HEK293 (cell line): ENCODE measurements at regions not wholly inside any gene's neighbourhood (a gene's known extent, or its start where the extent isn't known, plus 50 kb on each side); places are given as distances from the start of the nearest gene placed in this dataset.

Source experiments
- CTCF ChIA-PET: fragments of 350-600 bp; formaldehyde crosslinking; extraction: SDS; loops from one replicate; lab custom pipeline; 2021; ENCODE audit warnings: antibody characterized with exemption; lab: Yijun Ruan, JAX
- POLR2A ChIA-PET: fragments of 300-600 bp; formaldehyde crosslinking; extraction: SDS; loops from one replicate; lab custom pipeline; 2020; ENCODE audit warnings: antibody characterized with exemption, inconsistent platforms; lab: Yijun Ruan, JAX
- H3K27ac ChIP-seq: fragments of 200-500 bp; sonication (Bioruptor generic); 2 replicates; pipeline ENCODE4 v1.5.1; 2014; ENCODE audit warnings: low read depth, low read length, control low read depth, inconsistent platforms; ENCODE audit errors: extremely low read depth
- H3K36me3 ChIP-seq, 2 experiments: fragments of 200-500 bp in 1 of 2; sonication (Bioruptor generic) in 1 of 2; 1 replicate in 1 of 2; 2 replicates in 1 of 2; pipeline ENCODE4 v1.5.1; 2014 to 2017; ENCODE audit warnings: inconsistent platforms in 2 of 2, low read length in 2 of 2; ENCODE audit not compliant: control insufficient read depth in 2 of 2, insufficient read depth in 1 of 2
- H3K4me1 ChIP-seq: fragments of 200-500 bp; sonication (Bioruptor generic); 2 replicates; pipeline ENCODE4 v1.5.1; 2014; ENCODE audit warnings: mild to moderate bottlenecking, low read length, inconsistent platforms; ENCODE audit not compliant: control insufficient read depth, insufficient read depth
- H3K4me3 ChIP-seq: 2 replicates; pipeline ENCODE4 v1.5.1; 2011; ENCODE audit warnings: low read depth, mild to moderate bottlenecking, control low read depth, low read length, moderate library complexity
- H3K9me3 ChIP-seq: fragments of 200-500 bp; sonication (Bioruptor generic); 2 replicates; pipeline ENCODE4 v1.5.1; 2014; ENCODE audit warnings: low read depth, low read length, inconsistent platforms; ENCODE audit not compliant: control insufficient read depth, insufficient read depth
- GLI2 ChIP-seq: fragments of 450-650 bp; formaldehyde crosslinking; IDR thresholded peaks from 2 replicates; pipeline ENCODE4; 2017; ENCODE audit warnings: missing biosample characterization, missing genetic modification characterization, low read depth, borderline replicate concordance
- HOXA7 ChIP-seq: sonication (generic); formaldehyde crosslinking; IDR thresholded peaks from 2 replicates; pipeline ENCODE4 v1.8.1; 2022; ENCODE audit warnings: missing genetic modification reagents, borderline replicate concordance
- REPIN1 ChIP-seq: fragments of 450-650 bp; formaldehyde crosslinking; IDR thresholded peaks from 2 replicates; pipeline ENCODE4 v1.5.1; 2017; ENCODE audit warnings: missing biosample characterization, missing genetic modification characterization, low read depth
- ZBTB21 ChIP-seq: fragments of 450-650 bp; formaldehyde crosslinking; IDR thresholded peaks from 2 replicates; pipeline ENCODE4 v1.5.1; 2017; ENCODE audit warnings: missing biosample characterization, missing genetic modification characterization
- ZBTB7A ChIP-seq: fragments of 450-650 bp; formaldehyde crosslinking; IDR thresholded peaks from 2 replicates; pipeline ENCODE4 v1.5.1; 2016; ENCODE audit warnings: low read depth, missing biosample characterization, missing genetic modification characterization
- ZNF16 ChIP-seq: fragments of 450-650 bp; formaldehyde crosslinking; IDR thresholded peaks from 2 replicates; pipeline ENCODE4 v1.5.1; 2016; ENCODE audit warnings: low read depth, missing biosample characterization, missing genetic modification characterization
- ZNF19 ChIP-seq: fragments of 450-650 bp; formaldehyde crosslinking; IDR thresholded peaks from 2 replicates; pipeline ENCODE4; 2016; ENCODE audit warnings: missing biosample characterization, missing genetic modification characterization, low read depth
- ZNF23 ChIP-seq: fragments of 450-650 bp; formaldehyde crosslinking; IDR thresholded peaks from 2 replicates; pipeline ENCODE4 v1.5.1; 2016; ENCODE audit warnings: missing biosample characterization, missing genetic modification characterization, borderline replicate concordance
- ZNF521 ChIP-seq: fragments of 450-650 bp; formaldehyde crosslinking; IDR thresholded peaks from 2 replicates; pipeline ENCODE4 v1.5.1; 2017; ENCODE audit warnings: missing biosample characterization, mild to moderate bottlenecking, missing genetic modification characterization
- ZNF621 ChIP-seq: fragments of 450-650 bp; formaldehyde crosslinking; IDR thresholded peaks from 2 replicates; pipeline ENCODE4 v1.5.1; 2017; ENCODE audit warnings: missing biosample characterization, missing genetic modification characterization
- TF ChIP-seq, protein P1 (sequence below): fragments of 450-650 bp; formaldehyde crosslinking; IDR thresholded peaks from 2 replicates; pipeline ENCODE4 v1.5.1; 2016; ENCODE audit warnings: missing biosample characterization, missing genetic modification characterization, low read depth
- TF ChIP-seq, protein P2 (sequence below): fragments of 450-650 bp; formaldehyde crosslinking; conservative IDR thresholded peaks from 2 replicates; pipeline ENCODE4 v1.5.1; 2016; ENCODE audit warnings: low read depth, missing biosample characterization, missing genetic modification characterization
- TF ChIP-seq, protein P3 (sequence below): fragments of 450-650 bp; formaldehyde crosslinking; IDR thresholded peaks from 2 replicates; pipeline ENCODE4 v1.5.1; 2017; ENCODE audit warnings: missing biosample characterization, missing genetic modification characterization
- TF ChIP-seq, protein P4 (sequence below): fragments of 450-650 bp; formaldehyde crosslinking; IDR thresholded peaks from 2 replicates; pipeline ENCODE4 v1.5.1; 2016; ENCODE audit warnings: missing biosample characterization, missing genetic modification characterization
- TF ChIP-seq, protein P5 (sequence below): fragments of 450-650 bp; formaldehyde crosslinking; IDR thresholded peaks from 2 replicates; pipeline ENCODE4 v1.5.0; 2017; ENCODE audit warnings: missing biosample characterization, missing genetic modification characterization, borderline replicate concordance
- TF ChIP-seq, protein P6 (sequence below): fragments of 450-650 bp; IDR thresholded peaks from 2 replicates; pipeline ENCODE4 v1.5.1; 2018; ENCODE audit warnings: missing biosample characterization, mild to moderate bottlenecking, missing genetic modification characterization

DNA sequence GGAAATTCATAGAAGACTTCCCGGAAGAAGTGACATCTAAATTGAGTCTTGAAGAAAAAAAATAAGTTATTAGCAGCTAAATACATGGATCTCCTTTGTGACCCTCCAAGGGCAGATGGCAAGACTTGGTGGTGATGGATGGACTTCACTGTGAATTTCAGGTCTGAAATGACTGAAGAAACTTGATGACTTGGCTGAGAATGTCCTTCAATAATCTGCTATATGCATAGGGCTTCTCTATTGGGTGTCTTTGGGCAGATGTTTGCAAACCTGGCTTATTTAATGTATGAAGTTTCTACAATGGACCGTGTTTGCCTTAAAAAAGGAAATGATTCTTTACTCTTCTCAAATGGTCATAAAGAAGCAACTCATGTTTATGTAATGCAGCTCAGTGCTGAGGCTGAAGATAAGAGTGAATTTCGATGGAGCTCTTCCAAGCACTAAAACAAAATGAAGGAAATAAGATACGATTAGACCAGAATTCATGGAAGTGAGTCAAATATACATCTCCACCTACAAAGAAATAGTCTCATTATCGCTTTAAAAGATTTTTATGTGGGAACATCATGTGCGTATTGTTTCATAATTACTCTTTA is 116.6 kb upstream of the WDR11 start (continued):
- TF ChIP-seq, protein P1, sequence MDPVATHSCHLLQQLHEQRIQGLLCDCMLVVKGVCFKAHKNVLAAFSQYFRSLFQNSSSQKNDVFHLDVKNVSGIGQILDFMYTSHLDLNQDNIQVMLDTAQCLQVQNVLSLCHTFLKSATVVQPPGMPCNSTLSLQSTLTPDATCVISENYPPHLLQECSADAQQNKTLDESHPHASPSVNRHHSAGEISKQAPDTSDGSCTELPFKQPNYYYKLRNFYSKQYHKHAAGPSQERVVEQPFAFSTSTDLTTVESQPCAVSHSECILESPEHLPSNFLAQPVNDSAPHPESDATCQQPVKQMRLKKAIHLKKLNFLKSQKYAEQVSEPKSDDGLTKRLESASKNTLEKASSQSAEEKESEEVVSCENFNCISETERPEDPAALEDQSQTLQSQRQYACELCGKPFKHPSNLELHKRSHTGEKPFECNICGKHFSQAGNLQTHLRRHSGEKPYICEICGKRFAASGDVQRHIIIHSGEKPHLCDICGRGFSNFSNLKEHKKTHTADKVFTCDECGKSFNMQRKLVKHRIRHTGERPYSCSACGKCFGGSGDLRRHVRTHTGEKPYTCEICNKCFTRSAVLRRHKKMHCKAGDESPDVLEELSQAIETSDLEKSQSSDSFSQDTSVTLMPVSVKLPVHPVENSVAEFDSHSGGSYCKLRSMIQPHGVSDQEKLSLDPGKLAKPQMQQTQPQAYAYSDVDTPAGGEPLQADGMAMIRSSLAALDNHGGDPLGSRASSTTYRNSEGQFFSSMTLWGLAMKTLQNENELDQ: no peak
- TF ChIP-seq, protein P2, sequence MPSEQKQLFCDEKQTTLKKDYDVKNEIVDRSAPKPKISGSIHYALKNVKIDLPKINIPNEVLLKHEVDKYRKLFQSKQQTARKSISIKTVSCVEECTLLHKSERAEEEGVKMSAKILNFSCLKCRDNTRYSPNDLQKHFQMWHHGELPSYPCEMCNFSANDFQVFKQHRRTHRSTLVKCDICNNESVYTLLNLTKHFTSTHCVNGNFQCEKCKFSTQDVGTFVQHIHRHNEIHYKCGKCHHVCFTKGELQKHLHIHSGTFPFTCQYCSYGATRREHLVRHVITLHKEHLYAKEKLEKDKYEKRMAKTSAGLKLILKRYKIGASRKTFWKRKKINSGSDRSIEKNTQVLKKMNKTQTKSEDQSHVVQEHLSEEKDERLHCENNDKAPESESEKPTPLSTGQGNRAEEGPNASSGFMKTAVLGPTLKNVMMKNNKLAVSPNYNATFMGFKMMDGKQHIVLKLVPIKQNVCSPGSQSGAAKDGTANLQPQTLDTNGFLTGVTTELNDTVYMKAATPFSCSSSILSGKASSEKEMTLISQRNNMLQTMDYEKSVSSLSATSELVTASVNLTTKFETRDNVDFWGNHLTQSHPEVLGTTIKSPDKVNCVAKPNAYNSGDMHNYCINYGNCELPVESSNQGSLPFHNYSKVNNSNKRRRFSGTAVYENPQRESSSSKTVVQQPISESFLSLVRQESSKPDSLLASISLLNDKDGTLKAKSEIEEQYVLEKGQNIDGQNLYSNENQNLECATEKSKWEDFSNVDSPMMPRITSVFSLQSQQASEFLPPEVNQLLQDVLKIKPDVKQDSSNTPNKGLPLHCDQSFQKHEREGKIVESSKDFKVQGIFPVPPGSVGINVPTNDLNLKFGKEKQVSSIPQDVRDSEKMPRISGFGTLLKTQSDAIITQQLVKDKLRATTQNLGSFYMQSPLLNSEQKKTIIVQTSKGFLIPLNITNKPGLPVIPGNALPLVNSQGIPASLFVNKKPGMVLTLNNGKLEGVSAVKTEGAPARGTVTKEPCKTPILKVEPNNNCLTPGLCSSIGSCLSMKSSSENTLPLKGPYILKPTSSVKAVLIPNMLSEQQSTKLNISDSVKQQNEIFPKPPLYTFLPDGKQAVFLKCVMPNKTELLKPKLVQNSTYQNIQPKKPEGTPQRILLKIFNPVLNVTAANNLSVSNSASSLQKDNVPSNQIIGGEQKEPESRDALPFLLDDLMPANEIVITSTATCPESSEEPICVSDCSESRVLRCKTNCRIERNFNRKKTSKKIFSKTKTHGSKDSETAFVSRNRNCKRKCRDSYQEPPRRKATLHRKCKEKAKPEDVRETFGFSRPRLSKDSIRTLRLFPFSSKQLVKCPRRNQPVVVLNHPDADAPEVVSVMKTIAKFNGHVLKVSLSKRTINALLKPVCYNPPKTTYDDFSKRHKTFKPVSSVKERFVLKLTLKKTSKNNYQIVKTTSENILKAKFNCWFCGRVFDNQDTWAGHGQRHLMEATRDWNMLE (tag by site-specific recombination): no peak
- TF ChIP-seq, protein P3, sequence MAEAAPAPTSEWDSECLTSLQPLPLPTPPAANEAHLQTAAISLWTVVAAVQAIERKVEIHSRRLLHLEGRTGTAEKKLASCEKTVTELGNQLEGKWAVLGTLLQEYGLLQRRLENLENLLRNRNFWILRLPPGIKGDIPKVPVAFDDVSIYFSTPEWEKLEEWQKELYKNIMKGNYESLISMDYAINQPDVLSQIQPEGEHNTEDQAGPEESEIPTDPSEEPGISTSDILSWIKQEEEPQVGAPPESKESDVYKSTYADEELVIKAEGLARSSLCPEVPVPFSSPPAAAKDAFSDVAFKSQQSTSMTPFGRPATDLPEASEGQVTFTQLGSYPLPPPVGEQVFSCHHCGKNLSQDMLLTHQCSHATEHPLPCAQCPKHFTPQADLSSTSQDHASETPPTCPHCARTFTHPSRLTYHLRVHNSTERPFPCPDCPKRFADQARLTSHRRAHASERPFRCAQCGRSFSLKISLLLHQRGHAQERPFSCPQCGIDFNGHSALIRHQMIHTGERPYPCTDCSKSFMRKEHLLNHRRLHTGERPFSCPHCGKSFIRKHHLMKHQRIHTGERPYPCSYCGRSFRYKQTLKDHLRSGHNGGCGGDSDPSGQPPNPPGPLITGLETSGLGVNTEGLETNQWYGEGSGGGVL: no peak
- TF ChIP-seq ZNF621 (tag by site-specific recombination): no peak
- no peak for TF ChIP-seq ZNF16 (tag by site-specific recombination)
- TF ChIP-seq, protein P4, sequence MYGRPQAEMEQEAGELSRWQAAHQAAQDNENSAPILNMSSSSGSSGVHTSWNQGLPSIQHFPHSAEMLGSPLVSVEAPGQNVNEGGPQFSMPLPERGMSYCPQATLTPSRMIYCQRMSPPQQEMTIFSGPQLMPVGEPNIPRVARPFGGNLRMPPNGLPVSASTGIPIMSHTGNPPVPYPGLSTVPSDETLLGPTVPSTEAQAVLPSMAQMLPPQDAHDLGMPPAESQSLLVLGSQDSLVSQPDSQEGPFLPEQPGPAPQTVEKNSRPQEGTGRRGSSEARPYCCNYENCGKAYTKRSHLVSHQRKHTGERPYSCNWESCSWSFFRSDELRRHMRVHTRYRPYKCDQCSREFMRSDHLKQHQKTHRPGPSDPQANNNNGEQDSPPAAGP (tag by site-specific recombination): no peak
- no peak for TF ChIP-seq REPIN1 (tag by site-specific recombination)
- no peak for TF ChIP-seq ZBTB7A

DNA sequence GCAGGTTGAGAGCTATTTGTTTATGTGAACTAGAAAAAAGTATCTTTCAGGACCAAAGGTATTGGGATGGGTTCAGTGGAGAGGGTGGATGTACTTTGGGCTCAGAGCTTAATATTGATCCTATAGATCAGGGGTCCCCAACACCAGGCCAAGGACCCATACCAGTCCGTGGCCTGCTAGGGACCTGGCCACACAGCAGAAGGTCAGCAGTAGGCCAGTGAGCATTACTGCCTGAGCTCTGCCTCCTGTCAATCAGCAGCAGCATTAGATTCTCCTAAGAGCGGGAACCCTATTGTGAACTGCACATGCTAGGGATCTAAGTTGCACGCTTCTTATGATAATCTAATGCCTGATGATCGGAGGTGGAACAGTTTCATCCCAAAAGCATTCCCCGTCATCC is 115.8 kb upstream of the WDR11 start:
- no peaks in the 10 kb centered on the region for H3K9me3 ChIP-seq
- ChIA-PET POLR2A (no interaction called here), CTCF (interaction anchor here (0.5 to 2.1 kb wide), 11 partner anchors 9 to 1071 kb away, joined by 3 to 13 read pairs (median 4); no protein-coding TSS in a partner anchor)
- H3K4me3 ChIP-seq: no peak overlapping the region
- H3K4me1 ChIP-seq: no peaks in the 10 kb centered on the region
- no peak overlapping the region for H3K27ac ChIP-seq
- H3K36me3 ChIP-seq: no peaks in the 10 kb centered on the region
- TF ChIP-seq ZNF521 (tag by site-specific recombination) (no peak), ZNF19 (tag by site-specific recombination) (no peak), ZBTB21 (tag by site-specific recombination) (no peak), HOXA7 (CRISPR knock-in tag) (no peak), GLI2 (tag by site-specific recombination) (no peak), ZNF23 (no peak)
- TF ChIP-seq, protein P5, sequence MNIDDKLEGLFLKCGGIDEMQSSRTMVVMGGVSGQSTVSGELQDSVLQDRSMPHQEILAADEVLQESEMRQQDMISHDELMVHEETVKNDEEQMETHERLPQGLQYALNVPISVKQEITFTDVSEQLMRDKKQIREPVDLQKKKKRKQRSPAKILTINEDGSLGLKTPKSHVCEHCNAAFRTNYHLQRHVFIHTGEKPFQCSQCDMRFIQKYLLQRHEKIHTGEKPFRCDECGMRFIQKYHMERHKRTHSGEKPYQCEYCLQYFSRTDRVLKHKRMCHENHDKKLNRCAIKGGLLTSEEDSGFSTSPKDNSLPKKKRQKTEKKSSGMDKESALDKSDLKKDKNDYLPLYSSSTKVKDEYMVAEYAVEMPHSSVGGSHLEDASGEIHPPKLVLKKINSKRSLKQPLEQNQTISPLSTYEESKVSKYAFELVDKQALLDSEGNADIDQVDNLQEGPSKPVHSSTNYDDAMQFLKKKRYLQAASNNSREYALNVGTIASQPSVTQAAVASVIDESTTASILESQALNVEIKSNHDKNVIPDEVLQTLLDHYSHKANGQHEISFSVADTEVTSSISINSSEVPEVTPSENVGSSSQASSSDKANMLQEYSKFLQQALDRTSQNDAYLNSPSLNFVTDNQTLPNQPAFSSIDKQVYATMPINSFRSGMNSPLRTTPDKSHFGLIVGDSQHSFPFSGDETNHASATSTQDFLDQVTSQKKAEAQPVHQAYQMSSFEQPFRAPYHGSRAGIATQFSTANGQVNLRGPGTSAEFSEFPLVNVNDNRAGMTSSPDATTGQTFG (tag by site-specific recombination): no peak
- TF ChIP-seq, protein P6, sequence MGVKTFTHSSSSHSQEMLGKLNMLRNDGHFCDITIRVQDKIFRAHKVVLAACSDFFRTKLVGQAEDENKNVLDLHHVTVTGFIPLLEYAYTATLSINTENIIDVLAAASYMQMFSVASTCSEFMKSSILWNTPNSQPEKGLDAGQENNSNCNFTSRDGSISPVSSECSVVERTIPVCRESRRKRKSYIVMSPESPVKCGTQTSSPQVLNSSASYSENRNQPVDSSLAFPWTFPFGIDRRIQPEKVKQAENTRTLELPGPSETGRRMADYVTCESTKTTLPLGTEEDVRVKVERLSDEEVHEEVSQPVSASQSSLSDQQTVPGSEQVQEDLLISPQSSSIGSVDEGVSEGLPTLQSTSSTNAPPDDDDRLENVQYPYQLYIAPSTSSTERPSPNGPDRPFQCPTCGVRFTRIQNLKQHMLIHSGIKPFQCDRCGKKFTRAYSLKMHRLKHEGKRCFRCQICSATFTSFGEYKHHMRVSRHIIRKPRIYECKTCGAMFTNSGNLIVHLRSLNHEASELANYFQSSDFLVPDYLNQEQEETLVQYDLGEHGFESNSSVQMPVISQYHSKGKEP (tag by site-specific recombination): no peak
